ENCODE measurements at regions not wholly inside any gene's neighbourhood (a gene's known extent, or its start where the extent isn't known, plus 50 kb on each side); places are given as distances from the start of the nearest gene placed in this dataset.
"Not testable (repeated sequence)": the region's sequence is repeated elsewhere in the genome, so short reads cannot be mapped to it uniquely, and the experiment has no call there.

DNA sequence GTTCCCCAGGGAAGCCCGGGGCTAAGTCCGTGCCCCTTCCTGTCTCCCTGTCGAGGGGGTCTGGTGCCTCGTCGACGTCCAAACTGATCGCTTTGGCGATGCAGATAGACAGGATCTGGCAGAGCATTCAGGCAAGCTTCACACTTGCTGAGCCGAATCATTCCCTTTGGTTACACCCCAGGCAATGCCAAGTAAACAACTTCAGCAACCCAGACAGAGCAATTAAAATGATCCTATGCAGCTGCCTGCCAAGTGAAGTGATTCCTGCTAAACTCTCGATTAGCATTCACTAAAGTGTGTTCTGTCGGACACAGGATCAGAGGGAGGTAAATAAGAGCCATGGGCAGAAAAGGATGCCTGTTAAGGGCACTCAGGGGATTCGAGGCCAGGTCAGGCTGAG, 108.2 kb upstream of the RAB12 start:
- peak; percentile 61 for DNase-seq

DNA sequence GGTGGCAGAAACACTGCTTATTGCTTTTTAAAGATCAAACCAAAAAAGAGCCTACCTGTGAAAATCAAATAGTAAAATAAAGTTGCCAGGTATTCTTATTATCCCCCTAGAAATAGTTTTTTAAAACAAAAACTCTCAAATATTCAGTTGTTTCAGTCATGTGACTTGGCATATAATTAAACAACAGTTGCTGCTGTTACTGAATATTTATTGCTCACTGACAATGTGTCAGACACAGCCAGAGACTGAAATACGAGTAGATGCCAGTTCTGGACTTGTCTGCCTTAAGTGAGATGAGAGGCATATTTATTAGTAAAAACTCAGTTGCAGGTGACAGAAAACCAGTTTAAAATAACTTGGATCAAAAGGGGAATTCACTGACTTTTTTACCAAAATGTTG, 106.0 kb upstream of the RAB12 start:
- no peak for DNase-seq

DNA sequence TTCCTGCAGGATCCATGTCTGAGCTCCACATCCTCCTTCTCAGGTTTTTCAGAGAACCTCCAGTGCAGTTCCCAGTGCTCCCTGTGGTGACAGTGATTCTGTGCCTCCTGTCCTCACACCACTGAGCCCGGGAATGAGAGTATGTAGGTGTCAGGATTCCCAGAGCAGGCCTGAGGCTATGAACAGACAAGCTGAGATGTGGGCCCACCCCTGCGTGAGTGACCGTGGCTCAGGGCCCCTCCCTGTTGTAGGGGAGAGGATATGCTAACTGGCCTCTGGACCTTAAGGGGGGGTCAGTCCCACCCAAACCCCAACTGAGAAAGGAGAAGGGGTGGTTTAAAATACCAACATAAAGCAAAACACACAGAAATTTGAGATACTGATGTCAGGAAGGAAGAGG, 104.8 kb upstream of the RAB12 start:
- DNase-seq, result no peak

DNA sequence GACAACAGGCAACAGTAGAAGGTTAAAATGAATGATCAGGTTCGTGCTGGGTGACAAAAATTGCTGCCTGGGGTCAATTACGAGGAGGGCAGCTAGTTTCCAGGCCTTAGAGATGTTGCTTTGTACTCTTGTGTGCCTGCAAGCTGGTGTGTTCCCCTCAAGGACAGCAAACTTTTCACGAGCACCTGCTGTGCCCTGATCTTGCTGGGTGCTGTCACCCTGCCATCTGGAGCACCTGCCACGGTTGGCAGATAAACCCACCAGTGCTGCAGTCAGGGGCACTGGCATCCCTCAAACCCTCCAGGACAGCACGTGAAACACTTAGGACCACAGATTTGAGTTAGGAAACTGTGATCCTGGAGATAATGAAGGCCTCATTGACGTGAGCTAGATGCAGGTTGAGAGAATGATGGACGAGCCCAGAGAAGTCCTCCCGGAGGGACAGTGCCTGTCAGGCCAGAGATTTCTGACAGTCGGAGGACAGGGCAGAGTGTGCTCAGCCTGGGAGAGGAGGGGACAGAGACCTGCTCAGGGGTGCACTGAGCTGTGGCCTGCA, 104.3 kb upstream of the RAB12 start:
- no peak for DNase-seq

GRCh38 chr18:8506251-8507049, 102.8 kb upstream of the RAB12 start:
- DNase-seq, result no peak

DNA sequence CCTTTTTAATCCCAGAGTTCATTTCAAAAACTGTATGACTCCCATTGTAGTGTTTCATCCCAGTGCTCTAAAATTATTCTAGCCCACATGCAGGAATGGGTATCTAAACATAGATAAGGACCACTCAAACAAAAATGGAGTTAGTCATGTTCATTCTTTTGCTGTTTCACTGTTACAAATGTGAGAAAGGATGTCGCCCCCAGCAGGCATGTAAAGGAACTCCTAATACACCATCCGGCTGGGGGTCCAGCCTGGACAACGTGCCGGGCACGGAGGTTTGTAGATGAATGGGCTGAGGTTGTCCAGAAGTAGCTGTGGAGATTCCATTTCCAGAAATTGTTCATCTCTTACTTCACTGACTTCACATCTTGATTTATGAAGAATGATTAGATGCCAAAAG, 101.9 kb upstream of the RAB12 start:
- DNase-seq, result no peak

GRCh38 chr18:8507915-8508705, 101.1 kb upstream of the RAB12 start:
- no peak for DNase-seq

DNA sequence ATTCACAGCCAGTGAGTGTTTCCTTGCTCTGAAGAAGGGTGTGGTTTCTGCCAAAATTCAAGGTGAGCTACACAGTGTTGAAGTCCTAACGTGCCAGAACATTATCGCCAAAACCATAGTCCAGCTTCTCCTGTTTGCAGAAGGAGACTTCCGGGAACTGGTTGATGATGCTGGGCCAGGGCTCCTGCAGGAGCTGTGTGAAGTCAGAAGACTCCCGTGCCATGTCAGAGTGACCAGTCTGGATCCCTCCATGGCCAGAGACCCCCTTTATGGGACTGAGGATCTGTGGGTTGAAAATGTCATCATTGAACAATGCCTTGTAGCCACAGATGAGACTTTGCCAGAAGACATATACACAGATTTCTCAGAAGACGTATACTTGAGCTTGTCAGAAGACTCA, 96.0 kb upstream of the RAB12 start:
- no peak for DNase-seq

DNA sequence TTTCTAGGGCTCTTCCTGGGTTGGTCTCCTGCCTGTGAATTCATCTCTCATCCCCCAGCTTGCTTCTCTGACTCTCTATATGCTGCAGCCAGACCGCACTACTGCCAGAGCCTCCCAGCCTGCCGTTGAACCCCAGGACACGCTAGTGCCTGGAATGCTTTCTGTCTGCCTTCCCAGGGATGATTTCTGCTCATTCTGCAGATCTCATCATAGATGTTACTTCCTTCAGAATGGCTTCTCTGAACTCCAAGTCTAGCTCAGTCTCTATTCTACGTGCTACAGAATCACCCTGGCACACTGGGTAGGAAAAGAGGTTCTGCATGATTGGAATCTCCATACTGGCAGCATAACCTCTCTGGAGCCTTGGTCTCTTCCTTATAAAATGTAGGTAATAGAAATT, 94.8 kb upstream of the RAB12 start:
- no peak for DNase-seq

DNA sequence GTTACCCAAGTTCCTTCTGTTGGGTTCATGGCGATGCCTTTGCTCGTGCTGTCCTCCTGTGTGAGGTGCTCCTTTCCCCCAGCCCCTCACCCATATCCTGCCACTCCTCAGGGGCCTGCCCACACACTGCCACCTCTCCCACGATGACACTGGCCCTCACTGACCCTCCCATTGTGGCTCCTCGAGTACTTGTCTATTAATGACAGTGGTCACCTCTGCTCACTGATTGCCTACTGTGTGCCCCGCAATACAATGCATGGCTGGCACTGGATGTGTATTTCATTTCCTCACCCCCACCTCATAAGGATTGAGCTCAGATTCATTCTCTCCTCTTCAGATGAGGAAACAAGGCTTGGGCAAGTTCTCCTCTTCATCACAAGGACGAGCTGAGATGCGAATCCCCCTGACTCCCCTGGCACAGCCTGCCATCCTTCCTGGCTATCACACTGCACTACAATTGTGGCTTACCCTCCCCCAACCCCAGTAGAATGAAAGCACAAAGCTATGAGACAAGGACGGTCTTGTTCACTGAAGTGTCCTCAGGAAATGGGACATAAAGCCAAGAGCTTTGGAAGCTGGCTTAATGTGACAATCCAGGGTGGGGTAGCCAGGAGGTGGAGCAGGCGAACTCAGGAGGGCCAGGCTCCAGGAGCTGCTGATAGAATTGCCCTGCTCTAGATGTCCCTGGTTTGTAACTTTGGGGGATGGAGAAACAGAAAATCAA, 93.9 kb upstream of the RAB12 start:
- DNase-seq, result peak; percentile 63

GRCh38 chr18:8516371-8517250, 92.6 kb upstream of the RAB12 start:
- no peak for DNase-seq

GRCh38 chr18:8517276-8517675, 92.0 kb upstream of the RAB12 start:
- DNase-seq, result no peak

DNA sequence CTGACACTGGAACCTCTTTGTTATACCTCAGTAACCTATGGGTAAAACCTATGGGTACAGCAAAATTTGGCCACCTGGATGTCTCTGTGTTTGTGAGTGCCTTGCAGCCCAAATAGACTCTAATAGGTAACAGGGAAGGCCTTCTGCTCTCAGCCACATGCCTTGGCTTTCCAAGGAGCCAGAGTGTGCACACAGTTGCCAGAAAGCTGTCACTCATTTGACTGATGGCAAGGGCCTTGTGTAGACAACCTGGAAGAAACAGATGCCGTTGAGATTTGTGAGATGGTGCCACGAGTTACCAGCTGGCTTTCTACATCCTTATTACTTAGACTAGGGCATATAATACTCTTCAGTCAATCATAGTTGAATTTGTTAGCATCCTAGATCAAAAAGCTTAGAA, 90.1 kb upstream of the RAB12 start:
- no peak for DNase-seq

- no peak for DNase-seq
Measured at GRCh38 chr18:8520266-8520665, 89.0 kb upstream of the RAB12 start.

- no peak for DNase-seq
Measured at GRCh38 chr18:8522756-8523155, 86.5 kb upstream of the RAB12 start.

DNA sequence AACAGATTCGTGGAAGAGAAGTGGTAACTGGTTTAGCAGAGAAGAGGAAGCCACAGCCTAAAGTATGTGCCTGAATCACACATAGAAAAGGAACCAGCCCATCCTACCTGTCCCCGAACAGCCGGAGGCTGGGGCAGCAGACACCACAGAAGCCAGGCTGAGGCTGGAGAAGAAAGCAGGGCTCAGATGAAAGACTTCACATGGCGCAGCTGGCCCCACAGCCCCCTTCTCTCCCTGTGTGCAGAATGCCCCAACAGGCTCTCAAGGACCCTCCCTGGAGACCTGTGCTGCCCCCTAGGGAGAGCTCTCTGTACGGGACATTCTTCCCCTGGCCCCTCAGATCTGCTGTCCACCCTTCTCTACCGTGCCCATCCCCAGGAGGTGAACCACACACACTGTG, 83.5 kb upstream of the RAB12 start:
- no peak for DNase-seq

- DNase-seq, result no peak
Measured at GRCh38 chr18:8526332-8526731, 82.9 kb upstream of the RAB12 start.

- DNase-seq, result no peak
Measured at GRCh38 chr18:8529609-8530008, 79.6 kb upstream of the RAB12 start.

- DNase-seq, result not testable (repeated sequence)
Measured at GRCh38 chr18:8531084-8531483, 78.2 kb upstream of the RAB12 start.

GRCh38 chr18:8536231-8536630, 73.0 kb upstream of the RAB12 start:
- no peak for DNase-seq

DNA sequence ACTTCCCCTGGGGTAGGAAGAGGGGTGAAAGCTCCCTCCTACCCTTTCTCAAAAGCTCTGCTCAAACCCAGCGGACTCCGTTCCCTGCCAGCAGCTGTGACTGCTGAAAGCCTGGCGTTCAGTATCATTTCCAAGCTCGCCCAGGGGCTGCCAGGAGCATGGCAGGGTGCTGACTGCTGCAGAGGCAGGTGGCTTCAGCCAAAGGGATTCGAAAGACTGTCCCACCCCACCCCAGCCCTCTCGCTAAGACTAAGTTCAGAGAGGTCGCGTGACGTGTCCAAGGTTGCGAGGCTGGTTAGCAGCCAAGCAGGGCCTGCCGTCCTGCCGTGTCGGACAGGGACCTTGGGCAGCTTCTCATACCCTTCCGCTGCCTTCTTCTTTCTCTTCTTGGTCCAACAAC, 72.3 kb upstream of the RAB12 start:
- no peak for DNase-seq

- no peak for DNase-seq
Measured at GRCh38 chr18:8537400-8537799, 71.8 kb upstream of the RAB12 start.

All from NCI-H2029 treated with DMSO at 0.1 percent for 48 hours (cell line).